Prostate gland (tissue), 2 donors: ENCODE measurements at regions not wholly inside any gene's neighbourhood (a gene's known extent, or its start where the extent isn't known, plus 50 kb on each side); places are given as distances from the start of the nearest gene placed in this dataset.

Experiments used
- POLR2A ChIP-seq: fragments of 450-650 bp; IDR thresholded peaks from one replicate; pipeline ENCODE4 v1.6.1; 2016; ENCODE audit warnings: antibody characterized with exemption, mild to moderate bottlenecking
- POLR2AphosphoS5 ChIP-seq: sonication (generic); formaldehyde crosslinking; IDR thresholded peaks from one replicate; pipeline ENCODE4 v1.6.1; 2017; ENCODE audit warnings: antibody characterized with exemption
- TF ChIP-seq, protein P1 (sequence below), 4 experiments: fragments of 200-600 bp in 2 of 4; fragments of 450-650 bp in 2 of 4; sonication (generic) in 2 of 4; IDR thresholded peaks; 1 replicate in 3 of 4; 2 replicates in 1 of 4; pipeline ENCODE4 v1.5.1; 2016 to 2019; ENCODE audit warnings: antibody characterized with exemption in 4 of 4, mild to moderate bottlenecking in 2 of 4, moderate library complexity in 2 of 4

DNA sequence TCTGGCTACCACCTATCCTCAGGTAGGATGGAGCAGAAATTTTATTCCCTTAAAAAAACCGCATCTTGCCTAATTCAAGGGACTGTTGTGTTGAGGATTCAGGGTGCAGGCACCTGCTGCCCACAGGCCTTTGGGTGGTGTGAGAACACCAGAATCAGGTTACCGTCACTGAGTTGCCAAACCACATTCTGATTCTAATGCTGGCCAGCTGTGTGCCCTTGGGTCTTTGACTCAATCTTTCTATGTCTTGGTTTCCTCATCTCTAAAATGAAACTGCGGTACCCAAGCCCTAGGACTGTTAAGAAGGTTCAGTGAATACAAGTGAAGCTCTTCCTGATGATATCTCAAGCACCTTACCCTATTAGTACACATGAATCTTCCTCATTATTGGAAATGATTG lies 827.3 kb downstream of the DHX35 start:
- TF ChIP-seq, protein P1, sequence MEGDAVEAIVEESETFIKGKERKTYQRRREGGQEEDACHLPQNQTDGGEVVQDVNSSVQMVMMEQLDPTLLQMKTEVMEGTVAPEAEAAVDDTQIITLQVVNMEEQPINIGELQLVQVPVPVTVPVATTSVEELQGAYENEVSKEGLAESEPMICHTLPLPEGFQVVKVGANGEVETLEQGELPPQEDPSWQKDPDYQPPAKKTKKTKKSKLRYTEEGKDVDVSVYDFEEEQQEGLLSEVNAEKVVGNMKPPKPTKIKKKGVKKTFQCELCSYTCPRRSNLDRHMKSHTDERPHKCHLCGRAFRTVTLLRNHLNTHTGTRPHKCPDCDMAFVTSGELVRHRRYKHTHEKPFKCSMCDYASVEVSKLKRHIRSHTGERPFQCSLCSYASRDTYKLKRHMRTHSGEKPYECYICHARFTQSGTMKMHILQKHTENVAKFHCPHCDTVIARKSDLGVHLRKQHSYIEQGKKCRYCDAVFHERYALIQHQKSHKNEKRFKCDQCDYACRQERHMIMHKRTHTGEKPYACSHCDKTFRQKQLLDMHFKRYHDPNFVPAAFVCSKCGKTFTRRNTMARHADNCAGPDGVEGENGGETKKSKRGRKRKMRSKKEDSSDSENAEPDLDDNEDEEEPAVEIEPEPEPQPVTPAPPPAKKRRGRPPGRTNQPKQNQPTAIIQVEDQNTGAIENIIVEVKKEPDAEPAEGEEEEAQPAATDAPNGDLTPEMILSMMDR (IDR thresholded peaks at IDR 0.05), result no peak
- no peak for TF ChIP-seq POLR2A
- no peak for TF ChIP-seq POLR2AphosphoS5
